GM23248 (cell line): ENCODE measurements at regions not wholly inside any gene's neighbourhood (a gene's known extent, or its start where the extent isn't known, plus 50 kb on each side); places are given as distances from the start of the nearest gene placed in this dataset.

Experiments used
- DNase-seq: peaks from one replicate; pipeline ENCODE4 v3.0.0-alpha.2; 2015
- H2AFZ ChIP-seq: fragments of 200-600 bp; sonication (generic); 2 replicates; pipeline ENCODE4 v1.6.1; 2016; ENCODE audit warnings: antibody characterized with exemption
- H3F3A ChIP-seq: fragments of 200-600 bp; sonication (generic); 2 replicates; pipeline ENCODE4 v1.6.1; 2016; ENCODE audit warnings: mild to moderate bottlenecking, antibody characterized with exemption, mixed run types; ENCODE audit not compliant: insufficient read depth
- H3K27ac ChIP-seq: fragments of 200-600 bp; sonication (generic); 2 replicates; pipeline ENCODE4 v1.5.1; 2016; ENCODE audit warnings: mild to moderate bottlenecking
- H3K27me3 ChIP-seq: fragments of 200-600 bp; sonication (generic); replicated peaks from 2 replicates; pipeline ENCODE4 v1.6.1; 2016; ENCODE audit warnings: mild to moderate bottlenecking; ENCODE audit not compliant: insufficient read depth
- H3K36me3 ChIP-seq: fragments of 200-600 bp; sonication (generic); 2 replicates; pipeline ENCODE4 v1.6.1; 2016; ENCODE audit warnings: low read depth, mild to moderate bottlenecking
- H3K4me1 ChIP-seq: fragments of 200-600 bp; sonication (generic); 2 replicates; pipeline ENCODE4 v1.6.1; 2016; ENCODE audit warnings: mild to moderate bottlenecking; ENCODE audit not compliant: insufficient read depth
- H3K4me2 ChIP-seq: fragments of 200-600 bp; sonication (generic); one replicate; pipeline ENCODE4 v1.6.1; 2016; ENCODE audit warnings: mild to moderate bottlenecking; ENCODE audit not compliant: unreplicated experiment
- H3K4me3 ChIP-seq: fragments of 200-600 bp; sonication (generic); 2 replicates; pipeline ENCODE4 v1.5.1; 2016; ENCODE audit warnings: mild to moderate bottlenecking
- H3K79me2 ChIP-seq: fragments of 200-600 bp; sonication (generic); 2 replicates; pipeline ENCODE4 v1.6.1; 2016; ENCODE audit warnings: mild to moderate bottlenecking; ENCODE audit not compliant: insufficient read depth
- H3K9ac ChIP-seq: fragments of 200-600 bp; sonication (generic); 2 replicates; pipeline ENCODE4 v1.6.1; 2016; ENCODE audit warnings: mild to moderate bottlenecking
- H3K9me2 ChIP-seq: fragments of 200-600 bp; sonication (generic); 2 replicates; pipeline ENCODE4 v1.6.1; 2016; ENCODE audit warnings: mixed run types, mild to moderate bottlenecking, moderate library complexity; ENCODE audit not compliant: insufficient read depth
- H3K9me3 ChIP-seq: fragments of 200-600 bp; sonication (generic); one replicate; pipeline ENCODE4 v1.6.1; 2017; ENCODE audit warnings: low read depth
- H4K20me1 ChIP-seq: fragments of 200-600 bp; sonication (generic); 2 replicates; pipeline ENCODE4 v1.6.0; 2016; ENCODE audit not compliant: insufficient read depth
- EZH2 ChIP-seq: fragments of 200-600 bp; sonication (generic); IDR thresholded peaks from 2 replicates; pipeline ENCODE4 v1.6.1; 2018; ENCODE audit warnings: antibody characterized with exemption, mild to moderate bottlenecking; ENCODE audit not compliant: insufficient read depth, poor library complexity, severe bottlenecking
- EZH2phosphoT487 ChIP-seq: fragments of 200-600 bp; sonication (generic); IDR thresholded peaks from 2 replicates; pipeline ENCODE4 v1.6.1; 2018; ENCODE audit warnings: antibody characterized with exemption, moderate library complexity, mild to moderate bottlenecking, low read depth; ENCODE audit not compliant: insufficient read depth
- WGBS, 2 experiments: methylation state at CpG; one replicate each; pipeline ENCODE4 v1.1.6; 2015 to 2017; ENCODE audit warnings: low lambda C conversion rate in 2 of 2, low coverage in 1 of 2; ENCODE audit errors: missing lambda C conversion rate in 2 of 2; 5-methylcytosine and 5-hydroxymethylcytosine counted together
- in situ Hi-C: fragments of 300-500 bp; cut with MboI; formaldehyde crosslinking; loops from 2 replicates; pipeline ENCODE4 v1.15.0; 2020

GRCh38 chr3:23685541-23686258, 120.1 kb upstream of the UBE2E1 start:
- Histone ChIP-seq H3K4me2 (peak overlapping the region; percentile 47), H3F3A (peaks cover 18% of the 10 kb centered on the region), H3K27ac (peak overlapping the region; percentile 54), H4K20me1 (no peaks in the 10 kb centered on the region), H3K27me3 (no peaks in the 10 kb centered on the region), H3K36me3 (no peaks in the 10 kb centered on the region), H3K9me2 (no peaks in the 10 kb centered on the region), H3K79me2 (no peaks in the 10 kb centered on the region), H3K4me3 (no peak overlapping the region), H3K9me3 (no peaks in the 10 kb centered on the region), H3K4me1 (peaks cover 17% of the 10 kb centered on the region), H2AFZ (no peak overlapping the region), H3K9ac (no peak overlapping the region)
- in situ Hi-C loops: no loop called here
- DNase-seq: peak; percentile 98
- 28% methylated on average over 9 of the region's 9 CpGs for WGBS, 2 experiments
- no peak for TF ChIP-seq EZH2
- TF ChIP-seq EZH2phosphoT487: no peak

- H3F3A ChIP-seq: peaks cover 18% of the 10 kb centered on the region
- H3K4me2 ChIP-seq: peak overlapping the region; percentile 47
- peak overlapping the region; percentile 50 for H3K27ac ChIP-seq
- no peak overlapping the region for H3K4me3 ChIP-seq
- TF ChIP-seq EZH2phosphoT487 (no peak), EZH2 (no peak)
- no peaks in the 10 kb centered on the region for H3K36me3 ChIP-seq
- H3K9ac ChIP-seq: no peak overlapping the region
- 71 to 79% methylated on average over 3 of the region's 3 CpGs for WGBS, 2 experiments
- no peak for DNase-seq
- no peaks in the 10 kb centered on the region for H3K27me3 ChIP-seq
- H3K79me2 ChIP-seq: no peaks in the 10 kb centered on the region
- H3K9me2 ChIP-seq: no peaks in the 10 kb centered on the region
- peaks cover 17% of the 10 kb centered on the region for H3K4me1 ChIP-seq
- H3K9me3 ChIP-seq: no peaks in the 10 kb centered on the region
- in situ Hi-C loops: no loop called here
- H4K20me1 ChIP-seq: no peaks in the 10 kb centered on the region
- H2AFZ ChIP-seq: no peak overlapping the region
Observed at GRCh38 chr3:23686519-23686918, 119.2 kb upstream of the UBE2E1 start.

- Histone ChIP-seq H3K9me2 (no peaks in the 10 kb centered on the region), H3F3A (peaks cover 9% of the 10 kb centered on the region), H3K27ac (no peak overlapping the region), H3K4me1 (peaks cover 9% of the 10 kb centered on the region), H3K36me3 (no peaks in the 10 kb centered on the region), H3K79me2 (no peaks in the 10 kb centered on the region), H4K20me1 (no peaks in the 10 kb centered on the region), H2AFZ (no peak overlapping the region), H3K4me3 (no peak overlapping the region), H3K4me2 (no peak overlapping the region), H3K9me3 (no peaks in the 10 kb centered on the region), H3K27me3 (no peaks in the 10 kb centered on the region), H3K9ac (no peak overlapping the region)
- no peak for TF ChIP-seq EZH2phosphoT487
- no peak for TF ChIP-seq EZH2
- peak; percentile 24 for DNase-seq
- in situ Hi-C loops: no loop called here
- WGBS, 2 experiments: 89 to 94% methylated on average over 5 of the region's 5 CpGs
Observed at GRCh38 chr3:23691357-23691895, 114.3 kb upstream of the UBE2E1 start.

- no peaks in the 10 kb centered on the region for H3K4me1 ChIP-seq
- H3K36me3 ChIP-seq: no peaks in the 10 kb centered on the region
- H3K9ac ChIP-seq: no peak overlapping the region
- H3F3A ChIP-seq: no peaks in the 10 kb centered on the region
- H4K20me1 ChIP-seq: no peaks in the 10 kb centered on the region
- no peak overlapping the region for H3K4me3 ChIP-seq
- H2AFZ ChIP-seq: no peak overlapping the region
- H3K9me3 ChIP-seq: no peaks in the 10 kb centered on the region
- TF ChIP-seq EZH2: no peak
- no peak overlapping the region for H3K4me2 ChIP-seq
- DNase-seq: no peak
- 46 to 51% methylated on average over 2 of the region's 2 CpGs for WGBS, 2 experiments
- in situ Hi-C loops: no loop called here
- H3K27ac ChIP-seq: no peak overlapping the region
- no peaks in the 10 kb centered on the region for H3K79me2 ChIP-seq
- no peaks in the 10 kb centered on the region for H3K9me2 ChIP-seq
- H3K27me3 ChIP-seq: no peaks in the 10 kb centered on the region
Observed at GRCh38 chr3:23696842-23697241, 108.9 kb upstream of the UBE2E1 start.
